HepG2 (cell line): ENCODE measurements at regions not wholly inside any gene's neighbourhood (a gene's known extent, or its start where the extent isn't known, plus 50 kb on each side); places are given as distances from the start of the nearest gene placed in this dataset.

Experiments
- ATAC-seq: fragments of 200-7000 bp; cut with Tn5 transposase; 3 replicates; pipeline ENCODE4 v1.9.1; 2020; ENCODE audit warnings: mild to moderate bottlenecking, moderate library complexity
- BruUV-seq: library from RNA; stranded (reverse); fragments of 400-500 nt; replicated peaks from 2 replicates; lab custom pipeline; 2021; lab: Mats Ljungman, UMichigan
- CTCF ChIA-PET: fragments of 300-600 bp; formaldehyde crosslinking; extraction: SDS; loops from one replicate; lab custom pipeline; 2021; ENCODE audit warnings: low total read pairs, inconsistent platforms, low intra/inter-chr PET ratio; lab: Yijun Ruan, JAX
- POLR2A ChIA-PET: fragments of 350-600 bp; sonication (Branson Sonifier 250); formaldehyde crosslinking; loops from one replicate; lab custom pipeline; 2020; ENCODE audit warnings: antibody characterized with exemption, inconsistent platforms; lab: Yijun Ruan, JAX
- DNase-seq: peaks from one replicate; pipeline ENCODE4 v3.0.0-alpha.2; 2015; ENCODE audit warnings: low spot score
- FAIRE-seq: peaks from 3 replicates; lab custom pipeline; 2011; peaks lifted over from hg19 to GRCh38; lab: Jason Lieb, UNC
- H2AFZ ChIP-seq: one replicate; pipeline ENCODE4 v1.6.1; 2011; ENCODE audit warnings: low read length, inconsistent platforms
- H3K27ac ChIP-seq: fragments of 300-600 bp; 3 replicates; pipeline ENCODE4 v1.8.0; 2011; ENCODE audit warnings: mixed run types, mild to moderate bottlenecking, mixed read lengths, low read length, inconsistent platforms; ENCODE audit not compliant: insufficient read depth; ENCODE audit errors: extremely low read length
- H3K27me3 ChIP-seq, 2 experiments: fragments of 200-600 bp in 1 of 2; 2 replicates in 1 of 2; 3 replicates in 1 of 2; pipeline versions ENCODE4 v1.6.0 to v1.8.0; 2011; ENCODE audit warnings: low read length in 2 of 2, mild to moderate bottlenecking in 2 of 2, moderate library complexity in 2 of 2, inconsistent platforms in 1 of 2; ENCODE audit not compliant: insufficient read depth in 2 of 2, control insufficient read depth in 1 of 2
- H3K36me3 ChIP-seq, 2 experiments: fragments of 200-600 bp in 1 of 2; replicated peaks in 1 of 2; 2 replicates in 1 of 2; 3 replicates in 1 of 2; pipeline versions ENCODE4 v1.5.1 to v1.8.0; 2011; ENCODE audit warnings: low read length in 2 of 2, inconsistent platforms in 1 of 2; ENCODE audit not compliant: insufficient read depth in 2 of 2, control insufficient read depth in 1 of 2
- H3K4me1 ChIP-seq: 2 replicates; pipeline ENCODE4 v1.5.1; 2012; ENCODE audit warnings: low read length, inconsistent platforms; ENCODE audit not compliant: insufficient read depth
- H3K4me2 ChIP-seq: 2 replicates; pipeline ENCODE4 v1.6.0; 2011; ENCODE audit warnings: low read depth, low read length, inconsistent platforms
- H3K4me3 ChIP-seq, 3 experiments: fragments of 200-600 bp in 1 of 3; sonication (generic), shearing (Covaris generic) in 1 of 3; replicated peaks in 1 of 3; 2 replicates each; pipeline ENCODE4 v1.5.1; 2011 to 2016; ENCODE audit warnings: low read length in 3 of 3, inconsistent platforms in 2 of 3, low read depth in 2 of 3, mild to moderate bottlenecking in 2 of 3, control low read depth in 1 of 3, mixed read lengths in 1 of 3; ENCODE audit not compliant: insufficient read depth in 1 of 3
- H3K79me2 ChIP-seq: one replicate; pipeline ENCODE4 v1.6.1; 2011; ENCODE audit warnings: low read length, inconsistent platforms; ENCODE audit not compliant: insufficient read depth
- H3K9ac ChIP-seq: 2 replicates; pipeline ENCODE4 v1.6.0; 2011; ENCODE audit warnings: mild to moderate bottlenecking, low read depth, low read length, inconsistent platforms; ENCODE audit not compliant: insufficient read depth
- H3K9me3 ChIP-seq: 2 replicates; pipeline ENCODE4 v1.5.1; 2012; ENCODE audit warnings: mild to moderate bottlenecking, low read length
- H4K20me1 ChIP-seq: 2 replicates; pipeline ENCODE4 v1.6.0; 2011; ENCODE audit warnings: inconsistent platforms, mild to moderate bottlenecking, low read length, moderate library complexity; ENCODE audit not compliant: insufficient read depth
- ATM ChIP-seq: fragments of 450-650 bp; IDR thresholded peaks from 2 replicates; pipeline ENCODE4 v1.7.1; 2017; ENCODE audit warnings: mild to moderate bottlenecking, borderline replicate concordance
- CEBPG ChIP-seq: IDR thresholded peaks from 2 replicates; pipeline ENCODE4 v1.6.1; 2016
- E2F1 ChIP-seq: sonication (generic); formaldehyde crosslinking; IDR thresholded peaks from 2 replicates; pipeline ENCODE4 v1.5.0; 2020; ENCODE audit warnings: missing genetic modification reagents
- HOMEZ ChIP-seq: IDR thresholded peaks from 2 replicates; pipeline ENCODE4 v1.6.1; 2016; ENCODE audit warnings: low read depth
- JARID2 ChIP-seq: sonication (generic); formaldehyde crosslinking; IDR thresholded peaks from 2 replicates; pipeline ENCODE4 v1.8.1; 2023; ENCODE audit warnings: missing genetic modification reagents, inconsistent platforms; ENCODE audit not compliant: insufficient replicate concordance
- JUN ChIP-seq: sonication (generic); formaldehyde crosslinking; IDR thresholded peaks from 2 replicates; pipeline ENCODE4 v1.4.0; 2020; ENCODE audit warnings: mild to moderate bottlenecking, missing genetic modification reagents
- KAT7 ChIP-seq: IDR thresholded peaks from 2 replicates; pipeline ENCODE4 v1.6.1; 2018; ENCODE audit warnings: borderline replicate concordance, missing compliant biosample characterization
- MAZ ChIP-seq, 2 experiments: sonication (generic) in 1 of 2; formaldehyde crosslinking in 1 of 2; IDR thresholded peaks; 2 replicates each; pipeline versions ENCODE4 v1.5.0 to v1.6.1; 2012 to 2020; ENCODE audit warnings: low read depth in 2 of 2, mild to moderate bottlenecking in 2 of 2, borderline replicate concordance in 1 of 2, improper control_type of control experiment in 1 of 2, low read length in 1 of 2, missing genetic modification reagents in 1 of 2, moderate library complexity in 1 of 2
- MLLT10 ChIP-seq: sonication (generic); formaldehyde crosslinking; IDR thresholded peaks from 2 replicates; pipeline ENCODE4 v1.4.0; 2020; ENCODE audit warnings: missing genetic modification reagents
- MXD4 ChIP-seq: IDR thresholded peaks from 2 replicates; pipeline ENCODE4 v1.6.1; 2016; ENCODE audit warnings: mild to moderate bottlenecking, missing biosample characterization, missing genetic modification reagents
- NFYB ChIP-seq: sonication (generic); formaldehyde crosslinking; IDR thresholded peaks from 2 replicates; pipeline ENCODE4 v1.4.0; 2020; ENCODE audit warnings: missing genetic modification reagents
- NR2F6 ChIP-seq, 2 experiments: IDR thresholded peaks; 2 replicates each; pipeline ENCODE4 v1.6.1; 2016; ENCODE audit warnings: antibody characterized with exemption in 1 of 2, mild to moderate bottlenecking in 1 of 2
- ZBTB20 ChIP-seq: sonication (generic); formaldehyde crosslinking; IDR thresholded peaks from 2 replicates; pipeline ENCODE4 v1.8.1; 2023; ENCODE audit warnings: missing genetic modification reagents, low read depth, mild to moderate bottlenecking, borderline replicate concordance
- ZNF207 ChIP-seq: fragments of 450-650 bp; IDR thresholded peaks from 2 replicates; pipeline ENCODE4 v1.6.1; 2016; ENCODE audit warnings: antibody characterized with exemption, borderline replicate concordance
- ZNF33B ChIP-seq: sonication (generic); formaldehyde crosslinking; IDR thresholded peaks from 2 replicates; pipeline ENCODE4 v1.5.1; 2020; ENCODE audit warnings: mild to moderate bottlenecking, missing genetic modification reagents
- WGBS: methylation state at CpG from one replicate; pipeline ENCODE4 v1.1.6; 2017; ENCODE audit warnings: low lambda C conversion rate; 5-methylcytosine and 5-hydroxymethylcytosine counted together
- in situ Hi-C: cut with HindIII; loops from 2 replicates; pipeline ENCODE4 v1.10.0; 2017; ENCODE audit warnings: low pct_unique_long_range_greater_than_20kb; ENCODE audit not compliant: extremely low pct_ligation_motif_present
- intact Hi-C: fragments of 100-400 bp; cut with micrococcal nuclease; formaldehyde crosslinking; loops from one replicate; pipeline ENCODE4 v1.10.0; 2022; ENCODE audit not compliant: unreplicated experiment

GRCh38 chr11:127440616-127441015, 440.0 kb upstream of the KIRREL3 start:
- ATAC-seq = no peak
- H3K9me3 ChIP-seq = no peaks in the 10 kb centered on the region; the same call in 1 of the 2 replicates
- no TSS peak for BruUV-seq
- no peaks in the 10 kb centered on the region for H3K36me3 ChIP-seq
- no peak for DNase-seq
- H3K27me3 ChIP-seq = no peaks in the 10 kb centered on the region
- POLR2A ChIA-PET = no interaction called here
- H3K79me2 ChIP-seq = no peaks in the 10 kb centered on the region
- FAIRE-seq = no peak
- H3K4me2 ChIP-seq = no peak overlapping the region
- H3K4me3 ChIP-seq = no peak overlapping the region
- H3K4me1 ChIP-seq = no peaks in the 10 kb centered on the region
- intact Hi-C loops (no loop called here), in situ Hi-C loops (no loop called here)
- H4K20me1 ChIP-seq = no peaks in the 10 kb centered on the region
- CTCF ChIA-PET = no interaction called here
- no peak overlapping the region for H3K27ac ChIP-seq
- TF ChIP-seq ZBTB20 (CRISPR knock-in tag) = no peak
- TF ChIP-seq ATM = no peak
- no peak for TF ChIP-seq NFYB (CRISPR knock-in tag)
- TF ChIP-seq MAZ (IDR thresholded peaks at IDR 0.05; ENCODE audit: borderline replicate concordance, low read depth, low read length) = no peak
- TF ChIP-seq MAZ (CRISPR knock-in tag; IDR thresholded peaks at IDR 0.05; ENCODE audit: low read depth) = no peak
- TF ChIP-seq JUN (CRISPR knock-in tag) = no peak
- TF ChIP-seq MLLT10 (CRISPR knock-in tag) = no peak
- TF ChIP-seq ZNF207 = no peak
- no peak for TF ChIP-seq MXD4 (CRISPR knock-in tag)
- no peak for TF ChIP-seq E2F1 (CRISPR knock-in tag)
- no peak for TF ChIP-seq CEBPG
- TF ChIP-seq NR2F6 (IDR thresholded peaks at IDR 0.05) = no peak
- no peak for TF ChIP-seq NR2F6 (CRISPR knock-in tag; IDR thresholded peaks at IDR 0.05)
- TF ChIP-seq HOMEZ (CRISPR knock-in tag) = no peak
- TF ChIP-seq JARID2 = no peak
- TF ChIP-seq KAT7 (CRISPR knock-in tag) = no peak
- no peak for TF ChIP-seq ZNF33B (CRISPR knock-in tag)
- H3K9ac ChIP-seq = no peak overlapping the region
- 2% methylated on average over 3 of the region's 3 CpGs for WGBS
- no peak overlapping the region for H2AFZ ChIP-seq
